Gastrocnemius medialis (tissue), 4 donors: ENCODE measurements at regions not wholly inside any gene's neighbourhood (a gene's known extent, or its start where the extent isn't known, plus 50 kb on each side); places are given as distances from the start of the nearest gene placed in this dataset.
"Not testable (repeated sequence)": the region's sequence is repeated elsewhere in the genome, so short reads cannot be mapped to it uniquely, and the experiment has no call there.

Experiments used
- ATAC-seq, 2 donors: fragments of 150-250 bp; one replicate each; pipeline ENCODE4 v1.9.1; 2016
- DNase-seq, 2 donors: peaks; one replicate each; pipeline ENCODE4 v3.0.0-alpha.2; 2019
- H3K27ac ChIP-seq, 4 donors: fragments of 200-600 bp; sonication (generic); 1 replicate in 1 of 4; 2 replicates in 3 of 4; pipeline ENCODE4 v1.5.1; 2016 to 2018; ENCODE audit warnings: mild to moderate bottlenecking in 2 of 4, moderate library complexity in 1 of 4
- H3K27me3 ChIP-seq, 3 donors: fragments of 200-600 bp; sonication (generic) in 2 of 3; 1 replicate in 1 of 3; 2 replicates in 2 of 3; pipeline versions ENCODE4 v1.5.1 to v1.6.0; 2016 to 2019; ENCODE audit warnings: mild to moderate bottlenecking in 1 of 3, moderate library complexity in 1 of 3
- H3K36me3 ChIP-seq, 2 donors: fragments of 200-600 bp; sonication (generic) in 1 of 2; one replicate each; pipeline ENCODE4 v1.5.1; 2017 to 2018
- H3K4me1 ChIP-seq, 2 donors: fragments of 200-600 bp; sonication (generic) in 1 of 2; one replicate each; pipeline ENCODE4 v1.5.1; 2016 to 2017; ENCODE audit warnings: mild to moderate bottlenecking in 2 of 2
- H3K4me3 ChIP-seq, 4 donors: fragments of 200-600 bp; sonication (generic) in 3 of 4; 1 replicate in 1 of 4; 2 replicates in 3 of 4; pipeline ENCODE4 v1.5.1; 2016 to 2019; ENCODE audit warnings: mild to moderate bottlenecking in 2 of 4
- H3K9me3 ChIP-seq, 3 donors: fragments of 200-600 bp; sonication (generic) in 2 of 3; 1 replicate in 1 of 3; 2 replicates in 2 of 3; pipeline ENCODE4 v1.5.1; 2016 to 2019
- in situ Hi-C, 4 donors: fragments of 200-750 bp; cut with MboI; loops; one replicate each; pipeline versions ENCODE4 v1.15.0 to v1.8.0; 2017; ENCODE audit warnings: low sequenced_read_pairs in 4 of 4
- intact Hi-C: fragments of 100-400 bp; cut with DNase I; formaldehyde crosslinking; loops from one replicate; pipeline ENCODE4 v1.15.1; 2023; ENCODE audit warnings: low total_unique reads

- H3K4me3 ChIP-seq, in situ Hi-C loops, H3K36me3 ChIP-seq, H3K4me1 ChIP-seq, ATAC-seq, H3K27ac ChIP-seq, DNase-seq, H3K27me3 ChIP-seq, H3K9me3 ChIP-seq, intact Hi-C loops: not testable (repeated sequence)
These were observed 247.3 kb downstream of the CWH43 start for GRCh38 chr4:49233346-49233745.

GRCh38 chr4:49233749-49234148, 247.7 kb downstream of the CWH43 start:
- intact Hi-C loops, H3K27me3 ChIP-seq, in situ Hi-C loops, H3K9me3 ChIP-seq, H3K36me3 ChIP-seq, ATAC-seq, DNase-seq, H3K27ac ChIP-seq, H3K4me3 ChIP-seq, H3K4me1 ChIP-seq: not testable (repeated sequence)

GRCh38 chr4:49234382-49234781, 248.3 kb downstream of the CWH43 start:
- H3K4me1 ChIP-seq, H3K4me3 ChIP-seq, DNase-seq, H3K9me3 ChIP-seq, intact Hi-C loops, ATAC-seq, H3K27me3 ChIP-seq, H3K27ac ChIP-seq, H3K36me3 ChIP-seq, in situ Hi-C loops: not testable (repeated sequence)

- in situ Hi-C loops, ATAC-seq, DNase-seq, H3K4me3 ChIP-seq, H3K9me3 ChIP-seq, H3K4me1 ChIP-seq, H3K36me3 ChIP-seq, H3K27me3 ChIP-seq, H3K27ac ChIP-seq, intact Hi-C loops: not testable (repeated sequence)
These were observed 249.5 kb downstream of the CWH43 start for GRCh38 chr4:49235413-49236160.

GRCh38 chr4:49236474-49236873, 250.4 kb downstream of the CWH43 start:
- not testable (repeated sequence) for DNase-seq

GRCh38 chr4:49241295-49241694, 255.2 kb downstream of the CWH43 start:
- H3K27ac ChIP-seq, intact Hi-C loops, H3K27me3 ChIP-seq, H3K9me3 ChIP-seq, H3K4me3 ChIP-seq, H3K4me1 ChIP-seq, DNase-seq, H3K36me3 ChIP-seq, ATAC-seq, in situ Hi-C loops: not testable (repeated sequence)

More at GRCh38 chr4:49236474-49236873, 250.4 kb downstream of the CWH43 start:
- H3K27me3 ChIP-seq, in situ Hi-C loops, intact Hi-C loops, H3K9me3 ChIP-seq, ATAC-seq, H3K4me3 ChIP-seq, H3K4me1 ChIP-seq, H3K27ac ChIP-seq, H3K36me3 ChIP-seq: not testable (repeated sequence)

- H3K4me3 ChIP-seq, ATAC-seq, H3K4me1 ChIP-seq, in situ Hi-C loops, H3K9me3 ChIP-seq, intact Hi-C loops, H3K27ac ChIP-seq, H3K36me3 ChIP-seq, DNase-seq, H3K27me3 ChIP-seq: not testable (repeated sequence)
These were observed 276.7 kb downstream of the CWH43 start for GRCh38 chr4:49262786-49263185.

GRCh38 chr4:49270435-49270834, 284.4 kb downstream of the CWH43 start:
- H3K36me3 ChIP-seq, in situ Hi-C loops: not testable (repeated sequence)

GRCh38 chr4:49270912-49271311, 284.8 kb downstream of the CWH43 start:
- in situ Hi-C loops, intact Hi-C loops, H3K27me3 ChIP-seq, H3K36me3 ChIP-seq, ATAC-seq, DNase-seq, H3K4me3 ChIP-seq, H3K9me3 ChIP-seq, H3K27ac ChIP-seq, H3K4me1 ChIP-seq: not testable (repeated sequence)

More at GRCh38 chr4:49270435-49270834, 284.4 kb downstream of the CWH43 start:
- H3K27ac ChIP-seq, H3K27me3 ChIP-seq, H3K4me3 ChIP-seq, ATAC-seq, H3K9me3 ChIP-seq, intact Hi-C loops, DNase-seq, H3K4me1 ChIP-seq: not testable (repeated sequence)

- H3K4me1 ChIP-seq, ATAC-seq, DNase-seq, H3K9me3 ChIP-seq, intact Hi-C loops, H3K27me3 ChIP-seq, in situ Hi-C loops, H3K36me3 ChIP-seq, H3K27ac ChIP-seq, H3K4me3 ChIP-seq: not testable (repeated sequence)
These were observed 299.8 kb downstream of the CWH43 start for GRCh38 chr4:49285905-49286304.

- H3K36me3 ChIP-seq, in situ Hi-C loops, ATAC-seq, H3K4me1 ChIP-seq, H3K4me3 ChIP-seq, intact Hi-C loops, H3K9me3 ChIP-seq, H3K27me3 ChIP-seq, H3K27ac ChIP-seq: not testable (repeated sequence)
- peak in 1 of 2 donors; percentile 19 for DNase-seq
These were observed 301.1 kb downstream of the CWH43 start for GRCh38 chr4:49286926-49287745.

- H3K4me3 ChIP-seq, intact Hi-C loops, H3K36me3 ChIP-seq, H3K27me3 ChIP-seq, H3K4me1 ChIP-seq, H3K27ac ChIP-seq, H3K9me3 ChIP-seq, ATAC-seq, in situ Hi-C loops: not testable (repeated sequence)
- peak in 1 of 2 donors; percentile 23 for DNase-seq
These were observed 301.8 kb downstream of the CWH43 start for GRCh38 chr4:49287893-49288292.
